Transverse colon (tissue), 4 donors: ENCODE measurements at regions not wholly inside any gene's neighbourhood (a gene's known extent, or its start where the extent isn't known, plus 50 kb on each side); places are given as distances from the start of the nearest gene placed in this dataset.
"Not testable (repeated sequence)": the region's sequence is repeated elsewhere in the genome, so short reads cannot be mapped to it uniquely, and the experiment has no call there.

Experiments used
- DNase-seq: peaks from one replicate; pipeline ENCODE4 v3.0.0-alpha.2; 2019
- H3K27ac ChIP-seq, 4 donors: fragments of 200-600 bp; sonication (generic); 2 replicates each; pipeline ENCODE4 v1.5.1; 2016 to 2018; ENCODE audit warnings: inconsistent platforms in 4 of 4
- H3K27me3 ChIP-seq: fragments of 200-600 bp; sonication (generic); 2 replicates; pipeline ENCODE4 v1.5.1; 2017; ENCODE audit warnings: inconsistent platforms
- H3K36me3 ChIP-seq, 4 donors: fragments of 200-600 bp; sonication (generic); 2 replicates each; pipeline ENCODE4 v1.5.1; 2017 to 2019; ENCODE audit warnings: inconsistent platforms in 4 of 4
- H3K4me1 ChIP-seq, 4 donors: fragments of 200-600 bp; sonication (generic); 2 replicates each; pipeline ENCODE4 v1.5.1; 2017 to 2020; ENCODE audit warnings: inconsistent platforms in 4 of 4
- H3K4me3 ChIP-seq, 4 donors: fragments of 200-600 bp; sonication (generic); 1 replicate in 1 of 4; 2 replicates in 3 of 4; pipeline versions ENCODE4 v1.5.1 to v1.6.1; 2017 to 2019; ENCODE audit warnings: inconsistent platforms in 4 of 4
- H3K9me3 ChIP-seq, 2 donors: fragments of 200-600 bp; sonication (generic); 2 replicates each; pipeline ENCODE4 v1.5.1; 2017 to 2019; ENCODE audit warnings: inconsistent platforms in 2 of 2
- EP300 ChIP-seq: sonication (generic); formaldehyde crosslinking; IDR thresholded peaks from one replicate; pipeline ENCODE4 v1.6.1; 2017; ENCODE audit warnings: antibody characterized with exemption, low read depth
- POLR2A ChIP-seq: fragments of 450-650 bp; IDR thresholded peaks from one replicate; pipeline ENCODE4 v1.6.1; 2016; ENCODE audit warnings: antibody characterized with exemption, mild to moderate bottlenecking, moderate library complexity
- POLR2AphosphoS5 ChIP-seq, 3 donors: sonication (generic); formaldehyde crosslinking; IDR thresholded peaks; one replicate each; pipeline ENCODE4 v1.6.1; 2016; ENCODE audit warnings: antibody characterized with exemption in 3 of 3
- WGBS, 2 donors: methylation state at CpG; one replicate each; pipeline ENCODE4 v1.1.5; 2018; ENCODE audit warnings: low coverage in 1 of 2; 5-methylcytosine and 5-hydroxymethylcytosine counted together
- in situ Hi-C, 4 donors: fragments of 200-750 bp; cut with MboI; loops; one replicate each; pipeline versions ENCODE4 v1.15.0 to v1.15.1; 2017; ENCODE audit warnings: low sequenced_read_pairs in 3 of 4, low pct_ligation_motif_present in 1 of 4, low pct_unique_long_range_greater_than_20kb in 1 of 4
- intact Hi-C: fragments of 100-400 bp; cut with DNase I; formaldehyde crosslinking; loops from one replicate; pipeline ENCODE4 v1.15.1; 2023; ENCODE audit warnings: low total_unique reads
- TF ChIP-seq, protein P1 (sequence below), 5 experiments: fragments of 200-600 bp in 3 of 5; fragments of 450-650 bp in 2 of 5; sonication (generic) in 3 of 5; IDR thresholded peaks; 1 replicate in 2 of 5; 2 replicates in 3 of 5; pipeline ENCODE4 v1.5.1; 2016 to 2017; ENCODE audit warnings: antibody characterized with exemption in 5 of 5, inconsistent platforms in 3 of 5, mild to moderate bottlenecking in 2 of 5, moderate library complexity in 1 of 5

DNA sequence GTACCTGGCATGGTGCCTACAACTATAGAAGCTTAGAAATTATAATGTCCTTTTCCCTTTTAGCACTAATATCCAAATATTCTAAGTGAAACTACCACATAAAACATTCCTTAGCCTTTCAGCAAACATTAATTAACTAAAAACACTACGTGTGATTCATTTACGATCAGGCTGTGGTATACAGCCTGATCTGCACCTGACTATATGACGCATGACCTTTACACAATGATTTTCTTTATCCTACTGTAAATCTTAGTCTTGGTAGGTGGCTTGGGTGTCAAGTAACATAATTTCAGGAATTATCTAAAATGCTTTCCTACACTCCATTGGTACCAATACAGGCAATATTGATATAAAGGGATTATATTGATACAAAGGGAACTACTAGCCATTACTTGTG, 686.7 kb downstream of the DTWD2 start:
- 57 to 60% methylated on average over 3 of the region's 3 CpGs for WGBS, 2 donors
- Histone ChIP-seq H3K9me3 (no peaks in the 10 kb centered on the region), H3K4me3 (no peak overlapping the region), H3K36me3 (no peaks in the 10 kb centered on the region), H3K4me1 (no peaks in the 10 kb centered on the region), H3K27ac (no peak overlapping the region), H3K27me3 (no peaks in the 10 kb centered on the region)
- TF ChIP-seq EP300 (no peak), POLR2AphosphoS5 (IDR thresholded peaks at IDR 0.05) (no peak), POLR2A (no peak)
- TF ChIP-seq, protein P1, sequence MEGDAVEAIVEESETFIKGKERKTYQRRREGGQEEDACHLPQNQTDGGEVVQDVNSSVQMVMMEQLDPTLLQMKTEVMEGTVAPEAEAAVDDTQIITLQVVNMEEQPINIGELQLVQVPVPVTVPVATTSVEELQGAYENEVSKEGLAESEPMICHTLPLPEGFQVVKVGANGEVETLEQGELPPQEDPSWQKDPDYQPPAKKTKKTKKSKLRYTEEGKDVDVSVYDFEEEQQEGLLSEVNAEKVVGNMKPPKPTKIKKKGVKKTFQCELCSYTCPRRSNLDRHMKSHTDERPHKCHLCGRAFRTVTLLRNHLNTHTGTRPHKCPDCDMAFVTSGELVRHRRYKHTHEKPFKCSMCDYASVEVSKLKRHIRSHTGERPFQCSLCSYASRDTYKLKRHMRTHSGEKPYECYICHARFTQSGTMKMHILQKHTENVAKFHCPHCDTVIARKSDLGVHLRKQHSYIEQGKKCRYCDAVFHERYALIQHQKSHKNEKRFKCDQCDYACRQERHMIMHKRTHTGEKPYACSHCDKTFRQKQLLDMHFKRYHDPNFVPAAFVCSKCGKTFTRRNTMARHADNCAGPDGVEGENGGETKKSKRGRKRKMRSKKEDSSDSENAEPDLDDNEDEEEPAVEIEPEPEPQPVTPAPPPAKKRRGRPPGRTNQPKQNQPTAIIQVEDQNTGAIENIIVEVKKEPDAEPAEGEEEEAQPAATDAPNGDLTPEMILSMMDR (IDR thresholded peaks at IDR 0.05) = no peak
- no peak for DNase-seq
- intact Hi-C loops (no loop called here), in situ Hi-C loops (no loop called here)

DNA sequence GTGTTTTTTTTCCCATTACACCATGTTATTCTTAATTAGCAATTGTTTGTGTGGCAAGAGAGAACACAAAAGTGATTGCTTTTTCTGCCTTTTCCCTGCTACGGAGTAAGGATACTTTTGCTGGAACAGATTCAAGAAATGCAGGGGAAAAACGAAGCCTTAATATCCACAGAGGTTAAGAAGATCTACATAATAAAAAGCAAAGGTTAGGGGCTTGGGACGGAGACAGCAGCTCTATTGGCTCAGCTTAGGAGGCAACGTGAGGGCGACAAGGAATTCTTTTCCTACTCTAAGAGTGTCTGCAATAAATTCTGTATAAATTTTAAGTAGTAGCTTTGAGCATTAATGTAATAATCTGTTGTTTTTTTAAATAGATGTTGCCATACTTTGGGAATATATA, 693.3 kb downstream of the DTWD2 start:
- in situ Hi-C loops = no loop called here
- no peak for DNase-seq
- TF ChIP-seq EP300 = no peak
- TF ChIP-seq POLR2AphosphoS5 (IDR thresholded peaks at IDR 0.05) = no peak
- no peak for TF ChIP-seq POLR2A
- TF ChIP-seq, protein P1 (IDR thresholded peaks at IDR 0.05) = no peak
- H3K9me3 ChIP-seq = no peaks in the 10 kb centered on the region
- no peak overlapping the region for H3K27ac ChIP-seq
- no peak overlapping the region for H3K4me3 ChIP-seq
- WGBS, 2 donors = 66% methylated on average over 5 of the region's 5 CpGs
- no peaks in the 10 kb centered on the region for H3K27me3 ChIP-seq
- no peaks in the 10 kb centered on the region for H3K4me1 ChIP-seq
- intact Hi-C loops = no loop called here
- H3K36me3 ChIP-seq = no peaks in the 10 kb centered on the region

DNA sequence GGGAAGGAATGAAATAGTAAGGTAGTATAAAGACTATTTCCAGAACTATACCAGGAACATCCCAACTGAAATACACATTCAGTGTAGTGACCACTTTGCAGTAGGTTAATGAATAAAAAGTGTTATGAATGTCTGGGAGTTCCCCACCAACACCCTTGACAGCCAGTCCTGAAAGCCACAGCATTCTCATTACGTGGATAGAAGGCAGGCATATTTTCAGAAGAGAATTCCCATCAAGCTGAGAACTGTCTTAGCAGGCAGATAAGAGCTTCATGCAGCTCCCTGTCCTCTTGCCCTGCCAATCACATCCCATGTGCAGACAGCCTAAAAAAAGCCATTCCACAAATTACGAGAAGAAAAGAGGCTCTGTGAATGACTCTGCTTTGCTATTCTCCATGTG, 695.0 kb downstream of the DTWD2 start:
- no peak overlapping the region for H3K4me3 ChIP-seq
- DNase-seq = no peak
- in situ Hi-C loops = no loop called here
- TF ChIP-seq POLR2A = no peak
- TF ChIP-seq POLR2AphosphoS5 (IDR thresholded peaks at IDR 0.05) = no peak
- TF ChIP-seq EP300 = no peak
- TF ChIP-seq, protein P1 (IDR thresholded peaks at IDR 0.05) = no peak
- no peak overlapping the region for H3K27ac ChIP-seq
- H3K36me3 ChIP-seq = no peaks in the 10 kb centered on the region
- 83 to 84% methylated on average over 1 to 2 of the region's 2 CpGs for WGBS, 2 donors
- H3K9me3 ChIP-seq = no peaks in the 10 kb centered on the region
- H3K27me3 ChIP-seq = no peaks in the 10 kb centered on the region
- no peaks in the 10 kb centered on the region for H3K4me1 ChIP-seq
- intact Hi-C loops = no loop called here

DNA sequence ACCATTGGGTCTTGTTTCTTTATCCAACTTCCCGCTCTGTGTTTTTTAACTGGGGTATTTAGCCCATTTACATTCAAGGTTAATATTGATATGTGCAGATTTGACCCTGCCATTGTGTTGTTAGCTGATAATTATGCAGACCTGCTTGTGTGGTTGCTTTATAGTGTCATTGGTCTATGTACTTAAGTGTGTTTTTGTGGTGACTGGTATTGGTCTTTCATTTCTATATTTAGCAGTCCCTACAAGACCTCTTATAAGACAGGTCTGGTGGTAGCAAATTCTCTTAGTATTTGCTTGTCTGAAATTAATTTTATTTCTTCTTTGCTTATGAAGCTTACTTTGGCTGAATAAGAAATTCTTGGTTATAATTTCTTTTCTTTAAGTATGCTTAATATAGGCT, 698.1 kb downstream of the DTWD2 start:
- no peak for DNase-seq
- no peak overlapping the region for H3K4me3 ChIP-seq
- H3K27ac ChIP-seq = no peak overlapping the region
- no peaks in the 10 kb centered on the region for H3K4me1 ChIP-seq
- H3K27me3 ChIP-seq = no peaks in the 10 kb centered on the region
- intact Hi-C loops (no loop called here), in situ Hi-C loops (no loop called here)
- no peak for TF ChIP-seq POLR2AphosphoS5 (IDR thresholded peaks at IDR 0.05)
- TF ChIP-seq, protein P1 (IDR thresholded peaks at IDR 0.05) = no peak
- H3K36me3 ChIP-seq = no peaks in the 10 kb centered on the region
- no peaks in the 10 kb centered on the region for H3K9me3 ChIP-seq
- WGBS, 2 donors = 92 to 100% methylated on average over 1 of the region's 1 CpG

DNA sequence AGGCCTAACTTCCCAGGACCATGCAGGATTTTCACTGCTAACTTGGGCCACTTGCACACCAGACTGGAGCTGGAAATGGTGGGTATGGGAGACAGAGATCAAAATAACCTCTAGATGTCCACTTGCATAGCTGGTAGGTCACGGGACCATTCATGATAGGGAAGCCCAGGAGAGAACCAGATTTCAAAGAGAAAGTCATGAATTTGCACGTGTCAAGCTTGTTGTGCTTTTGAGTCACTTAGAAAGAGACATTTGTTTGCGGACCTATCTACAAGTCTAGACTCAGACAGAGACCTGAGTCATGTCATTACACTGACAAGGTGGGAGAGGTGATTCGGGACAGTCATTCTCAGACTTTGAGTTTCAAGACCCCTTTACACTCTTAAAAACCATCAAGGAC, 704.1 kb downstream of the DTWD2 start:
- in situ Hi-C loops = not testable (repeated sequence)

DNA sequence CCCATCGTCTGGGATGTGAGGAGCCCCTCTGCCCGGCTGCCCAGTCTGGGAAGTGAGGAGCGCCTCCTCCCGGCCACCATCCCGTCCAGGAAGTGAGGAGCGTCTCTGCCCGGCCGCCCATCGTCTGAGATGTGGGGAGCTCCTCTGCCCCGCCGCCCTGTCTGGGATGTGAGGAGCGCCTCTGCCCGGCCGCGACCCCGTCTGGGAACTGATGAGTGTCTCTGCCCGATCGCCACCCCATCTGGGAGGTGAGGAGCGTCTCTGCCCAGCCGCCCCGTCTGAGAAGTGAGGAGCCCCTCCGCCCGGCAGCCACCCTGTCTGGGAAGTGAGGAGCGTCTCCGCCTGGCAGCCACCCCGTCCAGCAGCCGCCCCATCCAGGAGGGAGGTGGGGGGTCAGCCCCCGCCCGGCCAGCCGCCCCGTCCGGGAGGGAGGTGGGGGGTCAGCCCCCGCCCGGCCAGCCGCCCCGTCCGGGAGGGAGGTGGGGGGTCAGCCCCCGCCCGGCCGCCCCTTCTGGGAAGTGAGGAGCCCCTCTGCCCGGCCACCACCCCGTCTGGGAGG, 705.8 kb downstream of the DTWD2 start:
- WGBS, 2 donors = 95% methylated on average over 32 of the region's 42 CpGs; no CpG with 5 or more reads in 1 of the 2 donors
- H3K36me3 ChIP-seq, H3K4me1 ChIP-seq, H3K4me3 ChIP-seq, H3K9me3 ChIP-seq, DNase-seq, in situ Hi-C loops, intact Hi-C loops, H3K27ac ChIP-seq, H3K27me3 ChIP-seq: not testable (repeated sequence)

More for the DNA sequence above, 704.1 kb downstream of the DTWD2 start:
- DNase-seq, H3K9me3 ChIP-seq, H3K4me3 ChIP-seq, H3K27ac ChIP-seq, H3K4me1 ChIP-seq, H3K36me3 ChIP-seq, intact Hi-C loops, H3K27me3 ChIP-seq: not testable (repeated sequence)
- WGBS, 2 donors = 80 to 94% methylated on average over 1 to 4 of the region's 4 CpGs
